Small intestine (tissue), 7 donors: ENCODE measurements at regions not wholly inside any gene's neighbourhood (a gene's known extent, or its start where the extent isn't known, plus 50 kb on each side); places are given as distances from the start of the nearest gene placed in this dataset.

ENCODE experiments used
- DNase-seq, 2 donors: peaks; one replicate each; pipeline versions ENCODE4 v3.0.0 to v3.0.0-alpha.2; 2013
- FAIRE-seq: peaks from 2 replicates; lab custom pipeline; 2012; peaks lifted over from hg19 to GRCh38; lab: Jason Lieb, UNC
- H3K27ac ChIP-seq, 3 donors: one replicate each; pipeline ENCODE4 v1.5.1; 2013; ENCODE audit warnings: low read length in 2 of 3, mild to moderate bottlenecking in 2 of 3, control low read depth in 1 of 3, inconsistent platforms in 1 of 3, low read depth in 1 of 3, moderate library complexity in 1 of 3
- H3K27me3 ChIP-seq, 3 donors: one replicate each; pipeline ENCODE4 v1.6.1; 2013; ENCODE audit warnings: low read length in 3 of 3, inconsistent platforms in 1 of 3; ENCODE audit not compliant: control insufficient read depth in 3 of 3, insufficient read depth in 3 of 3
- H3K36me3 ChIP-seq, 3 donors: one replicate each; pipeline ENCODE4 v1.6.1; 2013; ENCODE audit warnings: low read length in 3 of 3, inconsistent platforms in 1 of 3, low read depth in 1 of 3, mild to moderate bottlenecking in 1 of 3, moderate library complexity in 1 of 3; ENCODE audit not compliant: control insufficient read depth in 3 of 3, insufficient read depth in 2 of 3
- H3K4me1 ChIP-seq, 3 donors: one replicate each; pipeline ENCODE4 v1.6.1; 2013; ENCODE audit warnings: low read length in 2 of 3, inconsistent platforms in 1 of 3, low read depth in 1 of 3, mild to moderate bottlenecking in 1 of 3, moderate library complexity in 1 of 3; ENCODE audit not compliant: control insufficient read depth in 3 of 3, insufficient read depth in 2 of 3
- H3K4me3 ChIP-seq, 3 donors: one replicate each; pipeline ENCODE4 v1.5.1; 2013; ENCODE audit warnings: low read length in 3 of 3, control low read depth in 1 of 3, inconsistent platforms in 1 of 3, low read depth in 1 of 3, mild to moderate bottlenecking in 1 of 3, moderate library complexity in 1 of 3
- H3K9me3 ChIP-seq, 2 donors: one replicate each; pipeline ENCODE4 v1.6.1; 2013; ENCODE audit warnings: low read depth in 1 of 2, low read length in 1 of 2; ENCODE audit not compliant: control insufficient read depth in 2 of 2, insufficient read depth in 1 of 2
- WGBS, 3 donors: extraction: QIAGEN DNeasy Blood & Tissue Kit; methylation state at CpG; one replicate each; pipeline ENCODE4 v1.1.7; 2013; 5-methylcytosine and 5-hydroxymethylcytosine counted together
- donor health status: healthy with polysubstance abuse.
- donor health status: control.
- donor health status: control.
- donor health status: Bipolar disorder and iron deficiency.
- donor health status: healthy.

- H3K4me3 ChIP-seq: no peak overlapping the region
- H3K27ac ChIP-seq: no peak overlapping the region
- WGBS, 3 donors: 79% methylated on average over 6 of the region's 6 CpGs
- DNase-seq: no peak
- H3K9me3 ChIP-seq: no peaks in the 10 kb centered on the region
- no peaks in the 10 kb centered on the region for H3K4me1 ChIP-seq
- H3K36me3 ChIP-seq: no peaks in the 10 kb centered on the region
- peaks cover 0 to 7% (median 4%) of the 10 kb centered on the region in 3 donors for H3K27me3 ChIP-seq
- no peak for FAIRE-seq
Observed at GRCh38 chr17:68709461-68709860, 108.3 kb upstream of the FAM20A start.

- H3K36me3 ChIP-seq: no peaks in the 10 kb centered on the region
- no peak for DNase-seq
- peaks cover 0 to 4% (median 4%) of the 10 kb centered on the region in 3 donors for H3K27me3 ChIP-seq
- H3K4me3 ChIP-seq: no peak overlapping the region
- H3K4me1 ChIP-seq: peaks cover 0 to 4% (median 0%) of the 10 kb centered on the region in 3 donors
- H3K9me3 ChIP-seq: no peaks in the 10 kb centered on the region
- 85 to 93% (median 90%) methylated on average over 4 of the region's 4 CpGs for WGBS, 3 donors
- no peak for FAIRE-seq
- no peak overlapping the region for H3K27ac ChIP-seq
Observed at GRCh38 chr17:68707031-68707430, 105.9 kb upstream of the FAM20A start.

GRCh38 chr17:68706356-68706920, 105.3 kb upstream of the FAM20A start:
- Histone ChIP-seq H3K9me3 (no peaks in the 10 kb centered on the region), H3K27me3 (peaks cover 0 to 4% (median 4%) of the 10 kb centered on the region in 3 donors), H3K27ac (no peak overlapping the region), H3K36me3 (no peaks in the 10 kb centered on the region), H3K4me3 (no peak overlapping the region), H3K4me1 (peaks cover 0 to 7% (median 2%) of the 10 kb centered on the region in 3 donors)
- DNase-seq (no peak), FAIRE-seq (no peak)
- 64 to 77% (median 69%) methylated on average over 5 of the region's 5 CpGs for WGBS, 3 donors

GRCh38 chr17:68705714-68706076, 104.5 kb upstream of the FAM20A start:
- no peak overlapping the region for H3K27ac ChIP-seq
- DNase-seq: no peak

GRCh38 chr17:68704871-68705713, 103.9 kb upstream of the FAM20A start:
- Histone ChIP-seq H3K4me1 (peaks cover 0 to 8% (median 2%) of the 10 kb centered on the region in 3 donors), H3K27ac (no peak overlapping the region), H3K9me3 (no peaks in the 10 kb centered on the region), H3K4me3 (no peak overlapping the region), H3K27me3 (peaks cover 0 to 4% (median 4%) of the 10 kb centered on the region in 3 donors), H3K36me3 (no peaks in the 10 kb centered on the region)
- no peak for DNase-seq
- no peak for FAIRE-seq
- WGBS, 3 donors: 76 to 86% (median 77%) methylated on average over 11 of the region's 11 CpGs

More at GRCh38 chr17:68705714-68706076, 104.5 kb upstream of the FAM20A start:
- Histone ChIP-seq H3K4me1 (peaks cover 0 to 7% (median 2%) of the 10 kb centered on the region in 3 donors), H3K9me3 (no peaks in the 10 kb centered on the region), H3K27me3 (peaks cover 0 to 4% (median 4%) of the 10 kb centered on the region in 3 donors), H3K4me3 (no peak overlapping the region), H3K36me3 (no peaks in the 10 kb centered on the region)
- no peak for FAIRE-seq
- WGBS, 3 donors: 69 to 74% (median 74%) methylated on average over 3 of the region's 3 CpGs

GRCh38 chr17:68701046-68701445, 99.9 kb upstream of the FAM20A start:
- FAIRE-seq: no peak
- H3K27ac ChIP-seq: peak overlapping the region in 1 of 3 donors; percentile 54
- H3K4me3 ChIP-seq: no peak overlapping the region
- 22 to 59% (median 30%) methylated on average over 2 of the region's 2 CpGs for WGBS, 3 donors
- H3K27me3 ChIP-seq: peaks cover 0 to 4% (median 2%) of the 10 kb centered on the region in 3 donors
- H3K4me1 ChIP-seq: peaks cover 0 to 14% (median 2%) of the 10 kb centered on the region in 3 donors
- DNase-seq: peak; percentile 74 to 91
- no peaks in the 10 kb centered on the region for H3K9me3 ChIP-seq
- H3K36me3 ChIP-seq: no peaks in the 10 kb centered on the region

- Histone ChIP-seq H3K27me3 (peaks cover 0 to 2% (median 1%) of the 10 kb centered on the region in 3 donors), H3K4me3 (no peak overlapping the region), H3K36me3 (no peaks in the 10 kb centered on the region), H3K9me3 (no peaks in the 10 kb centered on the region), H3K4me1 (peaks cover 0 to 14% (median 2%) of the 10 kb centered on the region in 3 donors), H3K27ac (no peak overlapping the region)
- DNase-seq: no peak
- no peak for FAIRE-seq
- 56 to 67% (median 60%) methylated on average over 4 of the region's 4 CpGs for WGBS, 3 donors
Observed at GRCh38 chr17:68700421-68700820, 99.3 kb upstream of the FAM20A start.

GRCh38 chr17:68699936-68700335, 98.8 kb upstream of the FAM20A start:
- Histone ChIP-seq H3K4me1 (peaks cover 0 to 14% (median 2%) of the 10 kb centered on the region in 3 donors), H3K9me3 (no peaks in the 10 kb centered on the region), H3K27ac (no peak overlapping the region), H3K4me3 (no peak overlapping the region), H3K27me3 (peaks cover 0 to 2% (median 0%) of the 10 kb centered on the region in 3 donors), H3K36me3 (no peaks in the 10 kb centered on the region)
- DNase-seq (no peak), FAIRE-seq (no peak)
- 74 to 92% (median 92%) methylated on average over 6 of the region's 6 CpGs for WGBS, 3 donors
